Stimulated activated CD4-positive, alpha-beta T cell treated with anti-CD3 and anti-CD28 coated beads, Interleukin-12 subunit alpha, Interleukin-12 subunit beta, amount 100 ng/mL, for 4 hours (primary cell): ENCODE measurements at regions not wholly inside any gene's neighbourhood (a gene's known extent, or its start where the extent isn't known, plus 50 kb on each side); places are given as distances from the start of the nearest gene placed in this dataset.

Experiments
- DNase-seq: peaks from one replicate; pipeline ENCODE4 v3.0.0-alpha.2; 2020

DNA sequence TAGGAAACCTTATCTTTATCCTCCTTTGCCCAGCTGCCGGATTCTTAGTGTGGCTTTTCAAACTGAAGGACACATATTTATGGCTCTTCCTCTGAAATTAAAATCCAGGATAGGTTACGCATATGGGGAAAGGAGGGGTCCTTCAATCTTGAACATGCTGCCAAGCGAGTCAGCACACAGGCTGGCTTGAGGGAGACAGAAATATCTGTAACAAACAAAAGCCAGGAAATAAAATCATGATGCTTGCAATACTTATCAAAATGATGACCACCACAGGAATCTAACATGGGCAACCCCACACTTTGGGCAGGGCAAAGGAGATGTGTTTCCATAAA lies 196.4 kb upstream of the LDB2 start:
- DNase-seq, result no peak

DNA sequence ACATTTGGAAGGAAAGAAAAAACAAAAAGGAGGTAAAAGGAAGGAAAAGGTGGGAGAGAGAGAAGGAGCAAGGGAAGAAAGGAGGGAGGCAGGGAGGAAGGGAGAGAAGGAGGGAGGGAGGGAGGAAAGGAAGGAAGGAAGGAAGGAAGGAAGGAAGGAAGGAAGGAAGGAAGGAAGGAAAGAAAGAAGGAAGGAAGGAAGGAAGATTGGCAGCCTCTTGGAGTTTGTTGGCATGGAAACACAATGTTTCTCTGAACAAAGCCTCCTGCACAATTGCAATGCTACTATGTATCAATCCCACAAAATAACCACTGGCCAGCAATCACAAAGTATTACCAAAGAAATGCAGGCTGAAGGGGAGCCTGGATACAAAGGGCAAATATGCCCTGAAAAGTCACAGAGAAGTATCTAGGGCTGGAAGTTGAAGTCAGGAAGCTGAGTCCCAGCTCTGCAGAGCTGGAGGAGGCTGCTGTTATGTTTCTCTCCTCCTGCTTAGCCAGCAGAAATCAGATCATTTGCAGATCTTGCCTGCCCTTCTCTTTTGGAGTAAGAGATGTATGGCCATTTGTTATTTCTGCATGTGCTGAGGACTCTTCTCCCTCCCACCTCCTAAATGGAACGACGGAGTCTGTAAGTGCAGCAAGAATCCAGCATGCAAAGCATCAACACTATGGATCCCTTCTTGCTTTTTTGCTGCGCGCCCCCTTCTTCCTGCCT lies 195.9 kb upstream of the LDB2 start:
- DNase-seq, result no peak

DNA sequence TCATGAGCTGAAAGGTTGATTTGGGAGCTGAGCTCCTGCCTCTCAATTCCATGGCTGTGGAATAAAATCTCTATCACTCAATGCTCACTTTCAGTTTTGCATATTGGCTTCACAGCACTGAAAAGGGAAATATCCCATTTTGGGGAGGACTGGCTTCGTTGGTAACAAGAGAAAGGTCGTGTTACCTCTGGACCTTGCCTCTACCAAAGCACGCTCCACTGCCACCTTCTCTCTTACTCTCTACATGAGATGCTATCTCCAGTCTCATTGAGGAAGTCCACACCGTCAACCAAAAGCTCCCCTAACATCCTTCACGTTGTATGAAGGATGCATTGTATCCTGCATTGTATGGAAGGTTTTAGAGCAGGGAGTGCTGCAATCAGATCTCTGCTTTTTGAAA lies 195.0 kb upstream of the LDB2 start:
- DNase-seq, result no peak

DNA sequence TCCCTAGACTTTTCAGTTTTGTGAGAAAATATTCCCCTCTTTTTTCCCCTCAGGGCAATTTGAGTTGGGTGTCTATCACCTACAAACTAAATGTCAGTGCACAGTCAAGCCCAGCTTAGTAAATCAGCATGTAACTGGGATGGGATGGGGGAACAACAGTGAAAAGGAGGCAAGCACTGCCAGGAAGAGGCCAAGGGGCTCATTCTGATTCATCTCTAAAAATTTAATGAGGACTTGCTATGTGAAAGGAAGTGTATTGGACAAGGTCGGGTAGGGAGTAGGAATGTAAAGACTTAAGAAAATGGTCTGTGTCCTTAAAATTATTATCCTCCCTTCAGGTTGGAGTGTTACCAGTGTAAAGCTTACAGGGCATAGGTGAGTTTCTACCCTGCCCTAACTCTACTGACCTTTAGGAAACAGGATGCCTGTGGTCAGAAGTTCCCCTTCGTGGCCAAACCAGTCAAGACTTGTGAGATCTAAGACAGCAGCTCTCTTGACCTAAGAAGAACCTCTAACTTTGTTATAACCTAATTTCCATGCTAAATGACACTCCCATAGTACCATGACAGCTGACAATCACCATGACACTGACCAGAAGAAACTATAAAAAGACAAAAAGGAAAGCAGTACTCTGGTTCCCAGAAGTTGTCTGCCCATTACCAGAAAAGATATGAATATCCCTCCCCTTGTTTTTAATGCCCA lies 194.4 kb upstream of the LDB2 start:
- DNase-seq, result no peak

DNA sequence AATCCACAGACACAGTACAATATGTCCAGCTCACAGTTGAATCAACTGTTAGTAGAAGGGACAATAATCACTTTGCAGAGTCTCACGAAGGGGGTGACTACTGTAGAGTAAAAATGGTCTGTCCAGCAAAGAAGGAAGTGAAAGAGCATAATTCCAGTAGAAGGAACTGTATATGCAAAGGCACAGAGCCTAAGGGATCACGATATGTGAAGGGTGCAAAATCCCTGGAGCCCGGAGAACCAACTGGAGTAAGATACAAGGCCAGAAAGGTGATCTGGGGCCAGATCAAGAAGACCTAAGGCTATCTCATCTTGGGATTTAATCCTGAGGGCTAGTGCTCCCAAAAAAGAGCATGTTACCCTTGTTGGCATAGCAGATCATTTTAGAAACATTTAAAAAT lies 192.7 kb upstream of the LDB2 start:
- DNase-seq, result no peak

DNA sequence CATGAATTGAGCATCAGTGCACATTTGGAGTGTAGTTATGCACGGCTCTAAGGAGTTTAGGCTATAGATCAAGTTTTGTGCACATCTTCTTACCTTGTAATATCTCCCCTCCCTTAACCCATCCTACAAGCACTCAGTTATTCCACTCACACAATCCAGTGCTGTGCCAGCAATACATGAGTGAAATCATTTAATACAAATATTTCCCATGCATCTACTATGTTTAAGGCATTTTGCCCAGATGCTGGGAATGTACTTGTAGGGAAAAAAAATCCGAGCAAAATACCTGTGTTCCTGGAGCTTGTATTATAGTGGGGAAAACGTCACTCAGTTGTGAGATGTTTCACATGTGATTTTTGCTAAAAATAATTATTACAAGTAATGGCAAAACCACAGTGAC lies 191.6 kb upstream of the LDB2 start:
- DNase-seq, result no peak

DNA sequence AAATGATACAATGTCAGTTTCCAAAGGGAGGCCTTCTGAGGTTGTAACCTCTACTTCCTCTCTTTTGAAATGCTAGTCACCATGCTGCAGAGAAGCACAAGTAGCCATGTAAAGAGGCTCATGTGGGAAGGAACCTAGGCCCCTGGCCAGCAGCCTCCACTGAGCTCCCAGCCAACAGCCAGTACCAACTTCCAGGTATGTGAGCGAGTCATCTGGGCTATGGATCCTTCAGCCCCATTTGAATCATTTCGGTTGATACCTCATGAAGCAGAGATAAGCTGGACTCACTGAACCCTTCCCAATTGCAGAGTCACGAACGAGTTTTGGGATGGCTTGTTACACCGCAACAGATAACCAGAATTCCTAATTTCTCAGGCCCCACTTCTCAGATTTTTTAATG lies 187.0 kb upstream of the LDB2 start:
- DNase-seq, result no peak

DNA sequence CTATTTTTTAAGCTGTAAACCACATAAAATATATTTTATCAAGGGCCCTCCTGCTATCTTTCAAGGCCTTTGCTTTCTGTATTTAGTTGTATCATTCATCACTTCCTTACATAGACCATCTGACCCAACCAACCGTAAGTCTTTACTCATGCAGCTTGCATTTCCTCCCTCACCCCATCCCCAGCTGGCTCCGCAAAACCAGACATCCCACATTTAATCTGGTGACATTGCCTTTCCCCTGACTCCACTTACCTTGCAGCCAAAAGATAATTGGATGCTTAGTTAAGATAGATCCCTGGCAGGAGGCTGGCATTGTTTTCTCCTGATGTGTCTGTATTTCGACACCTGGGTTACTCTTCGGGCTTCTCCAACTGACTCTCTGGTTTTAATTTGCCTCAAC lies 183.7 kb upstream of the LDB2 start:
- no peak for DNase-seq

DNA sequence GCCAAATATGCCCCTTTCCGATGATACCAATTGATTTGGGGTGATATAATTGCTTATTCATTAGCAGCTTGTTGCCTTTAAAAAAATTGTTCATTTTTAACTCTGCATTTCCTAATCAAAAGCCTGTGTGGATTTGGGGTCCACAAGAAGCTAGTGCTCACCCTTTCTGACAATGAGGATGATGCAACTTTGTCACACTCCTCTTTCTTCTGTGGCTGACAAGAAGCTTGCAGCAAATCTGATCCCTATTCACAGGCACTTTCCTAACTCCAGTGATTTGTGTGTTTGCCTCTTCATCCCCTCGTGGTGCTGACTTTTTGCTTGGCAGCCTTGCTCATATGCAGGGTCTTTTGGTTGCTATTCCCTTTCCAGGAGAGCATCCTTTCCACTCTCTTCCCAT lies 182.7 kb upstream of the LDB2 start:
- DNase-seq, result no peak

DNA sequence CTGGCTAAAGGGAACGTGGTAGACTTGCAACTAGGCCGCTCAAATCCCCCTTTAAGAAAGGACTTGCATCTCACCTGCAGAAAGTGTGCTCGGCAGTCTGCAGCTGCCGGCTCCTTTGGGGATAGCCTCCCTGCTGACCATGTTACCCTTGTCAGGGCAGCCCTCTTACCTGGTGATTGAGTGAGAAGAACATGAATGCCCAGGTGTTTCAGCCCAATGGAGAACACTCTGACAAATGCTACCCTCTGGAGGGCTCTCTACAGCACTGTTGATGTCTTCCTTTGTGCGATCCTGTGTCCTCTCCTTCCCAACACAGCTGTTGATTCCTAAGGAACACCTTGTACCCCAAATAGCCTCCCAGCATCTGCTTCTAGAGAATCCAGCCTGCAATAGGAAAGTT lies 178.7 kb upstream of the LDB2 start:
- no peak for DNase-seq

DNA sequence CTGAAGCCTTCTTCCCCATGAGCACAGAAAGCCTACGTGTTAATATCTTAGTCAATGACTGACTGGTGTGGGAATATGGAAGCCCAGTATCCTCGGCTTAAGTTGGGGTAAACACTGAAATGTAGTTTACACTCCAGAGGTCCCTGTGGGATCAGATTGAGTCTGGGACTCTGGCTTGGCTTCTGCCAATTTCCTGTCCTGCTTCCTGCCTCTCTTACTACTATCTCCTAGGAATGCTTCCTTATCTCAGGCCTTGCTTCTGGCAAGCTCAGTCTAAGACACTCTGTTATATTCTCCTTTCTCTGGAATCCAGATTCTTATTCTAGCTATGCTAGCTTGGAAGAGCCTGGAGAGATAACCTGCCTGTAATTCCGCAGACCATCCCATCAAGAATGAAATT lies 174.0 kb upstream of the LDB2 start:
- no peak for DNase-seq

DNA sequence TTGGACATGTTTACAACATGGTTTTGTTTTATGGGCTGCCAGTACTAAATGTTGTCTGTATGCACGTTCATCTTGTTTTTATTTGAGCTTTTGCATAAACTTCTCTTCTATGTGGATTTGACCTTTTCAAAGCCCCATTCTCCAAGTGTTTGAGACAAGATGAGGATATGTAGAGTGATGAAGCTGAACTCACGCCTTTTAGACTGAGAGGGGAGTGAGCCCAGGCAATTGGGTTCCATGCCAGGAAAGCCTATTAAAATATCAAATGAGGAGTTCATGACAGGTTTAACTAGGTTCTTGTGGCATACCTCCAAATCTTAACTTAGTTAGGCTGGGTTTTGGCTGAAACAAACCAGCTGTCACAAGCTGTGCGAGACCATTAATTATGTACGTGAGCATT lies 170.4 kb upstream of the LDB2 start:
- DNase-seq, result no peak

DNA sequence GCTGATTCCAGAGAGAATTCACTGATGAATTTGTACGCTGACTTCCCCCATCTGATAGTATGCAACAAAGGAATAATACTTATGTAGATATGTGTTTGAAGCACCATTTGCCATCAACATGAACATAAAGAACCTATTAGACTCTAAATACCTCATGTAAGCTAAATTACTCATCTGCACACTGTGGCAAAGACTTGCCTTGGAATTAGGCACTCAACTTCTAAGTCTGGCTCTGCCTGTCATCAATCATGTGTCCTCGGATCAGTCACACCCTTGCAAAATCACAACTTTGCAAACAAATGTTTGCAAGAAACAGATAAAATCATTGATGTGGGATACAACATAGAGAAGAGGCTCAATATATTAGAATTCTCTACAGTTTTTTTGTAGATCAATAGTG lies 169.9 kb upstream of the LDB2 start:
- no peak for DNase-seq

DNA sequence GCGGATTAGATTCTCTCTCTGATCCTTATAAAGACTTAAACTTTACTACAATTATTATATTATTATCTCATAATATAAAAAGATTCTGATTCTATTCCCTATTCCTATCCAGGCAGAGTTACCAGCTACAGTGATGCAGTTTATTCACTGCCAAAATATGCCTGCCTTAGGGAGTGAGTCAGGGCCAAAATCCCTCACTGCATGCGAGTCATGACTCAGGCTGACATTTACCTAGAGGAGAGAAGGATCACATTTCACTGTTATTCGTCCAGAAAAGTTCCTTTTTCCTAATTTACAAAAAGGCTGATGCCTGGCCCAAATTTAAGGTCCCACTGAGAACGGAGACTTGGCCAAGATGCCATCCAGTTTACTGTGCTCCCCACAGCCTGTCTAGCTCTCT lies 168.5 kb upstream of the LDB2 start:
- no peak for DNase-seq

DNA sequence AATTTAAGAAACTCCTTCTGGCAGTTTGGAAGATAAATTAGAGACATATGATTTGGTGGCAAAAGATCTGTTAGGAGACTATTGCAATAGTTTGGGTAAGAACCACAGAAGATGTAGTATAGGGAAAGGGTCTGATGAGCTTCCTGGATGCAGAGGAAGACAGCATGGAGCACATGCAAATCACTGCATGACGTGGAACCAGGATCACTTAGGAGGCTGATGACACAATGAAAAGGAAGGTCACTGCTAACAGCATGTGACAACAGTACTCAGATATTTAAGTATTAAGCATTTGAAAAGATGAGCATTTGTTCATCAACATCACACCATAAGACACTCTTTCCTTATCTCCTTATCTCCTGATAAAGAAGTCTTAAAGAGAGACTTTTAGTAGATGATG lies 167.8 kb upstream of the LDB2 start:
- no peak for DNase-seq

DNA sequence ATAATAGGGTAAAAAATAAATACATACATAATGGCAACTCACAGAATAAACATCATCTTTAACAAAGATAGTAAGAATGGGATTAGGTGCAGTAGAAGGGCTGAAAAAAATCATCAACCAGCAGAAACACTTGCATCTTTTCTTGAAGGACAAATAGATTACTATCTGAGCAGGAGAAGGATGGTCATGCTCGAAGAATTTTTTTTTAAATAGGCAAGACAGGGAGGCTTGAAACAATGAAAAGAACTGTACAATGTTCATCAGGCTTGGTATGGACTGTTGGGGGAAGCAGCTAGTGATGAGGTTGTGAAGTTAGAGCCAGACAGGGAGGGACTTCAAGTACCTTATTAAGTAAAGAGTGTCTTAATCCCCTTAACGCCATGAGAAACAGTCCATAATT lies 167.4 kb upstream of the LDB2 start:
- no peak for DNase-seq

DNA sequence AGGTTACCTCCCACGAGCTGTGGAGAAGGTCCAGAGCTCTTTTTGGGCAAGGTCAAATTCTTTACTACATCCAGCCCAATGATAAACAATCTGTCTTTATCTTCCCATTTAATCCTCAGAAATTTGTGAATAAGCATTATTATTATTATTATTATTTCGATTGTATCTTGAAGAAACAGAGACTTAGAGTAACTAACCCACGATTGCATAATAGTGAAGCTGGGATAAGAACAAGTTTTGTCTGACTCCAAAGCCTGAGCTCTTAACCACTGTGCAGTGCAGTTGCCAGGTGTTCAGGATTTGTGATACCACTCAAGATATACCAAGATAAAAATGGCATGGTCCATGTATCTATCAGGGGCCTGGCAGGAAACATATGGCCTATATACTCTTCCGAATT lies 166.5 kb upstream of the LDB2 start:
- DNase-seq, result no peak

DNA sequence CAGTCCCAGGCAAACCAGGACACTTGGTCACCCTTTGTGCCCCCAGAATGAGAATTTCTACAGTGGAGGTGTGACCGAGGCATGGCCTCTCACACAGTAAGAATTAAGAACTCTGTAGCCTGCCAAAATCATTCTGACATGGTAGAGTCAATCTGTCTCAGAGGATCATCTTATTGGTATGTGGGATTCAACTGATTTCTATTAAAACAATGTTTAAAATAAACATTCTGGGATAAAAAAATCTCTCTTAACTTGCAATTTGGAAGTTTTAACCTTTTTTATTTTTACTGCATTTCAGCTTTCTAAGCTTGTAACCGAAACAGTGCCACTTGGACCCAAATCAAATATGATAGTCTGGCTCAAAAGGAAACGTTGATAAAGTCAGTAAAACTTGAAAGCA lies 165.4 kb upstream of the LDB2 start:
- DNase-seq, result no peak

DNA sequence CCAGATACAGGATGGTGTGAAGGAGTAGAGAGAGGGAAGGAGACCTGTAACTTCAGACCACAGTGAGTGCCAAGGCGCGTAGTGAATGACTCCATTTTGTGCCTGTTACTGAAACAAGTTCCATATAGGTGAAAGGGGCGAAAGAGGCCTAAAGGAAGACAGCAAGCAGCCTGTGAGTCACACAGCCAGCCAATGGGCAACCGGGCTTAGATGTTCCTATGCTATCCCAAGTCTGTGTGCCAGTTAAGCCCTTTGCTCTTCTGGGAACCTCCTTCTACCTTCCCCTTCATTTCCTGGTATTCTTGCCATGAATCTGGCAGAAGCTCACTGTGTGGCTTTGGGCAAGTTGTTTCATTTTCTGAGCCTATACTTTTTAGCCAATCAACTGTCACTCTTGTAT lies 161.8 kb upstream of the LDB2 start:
- DNase-seq, result no peak

DNA sequence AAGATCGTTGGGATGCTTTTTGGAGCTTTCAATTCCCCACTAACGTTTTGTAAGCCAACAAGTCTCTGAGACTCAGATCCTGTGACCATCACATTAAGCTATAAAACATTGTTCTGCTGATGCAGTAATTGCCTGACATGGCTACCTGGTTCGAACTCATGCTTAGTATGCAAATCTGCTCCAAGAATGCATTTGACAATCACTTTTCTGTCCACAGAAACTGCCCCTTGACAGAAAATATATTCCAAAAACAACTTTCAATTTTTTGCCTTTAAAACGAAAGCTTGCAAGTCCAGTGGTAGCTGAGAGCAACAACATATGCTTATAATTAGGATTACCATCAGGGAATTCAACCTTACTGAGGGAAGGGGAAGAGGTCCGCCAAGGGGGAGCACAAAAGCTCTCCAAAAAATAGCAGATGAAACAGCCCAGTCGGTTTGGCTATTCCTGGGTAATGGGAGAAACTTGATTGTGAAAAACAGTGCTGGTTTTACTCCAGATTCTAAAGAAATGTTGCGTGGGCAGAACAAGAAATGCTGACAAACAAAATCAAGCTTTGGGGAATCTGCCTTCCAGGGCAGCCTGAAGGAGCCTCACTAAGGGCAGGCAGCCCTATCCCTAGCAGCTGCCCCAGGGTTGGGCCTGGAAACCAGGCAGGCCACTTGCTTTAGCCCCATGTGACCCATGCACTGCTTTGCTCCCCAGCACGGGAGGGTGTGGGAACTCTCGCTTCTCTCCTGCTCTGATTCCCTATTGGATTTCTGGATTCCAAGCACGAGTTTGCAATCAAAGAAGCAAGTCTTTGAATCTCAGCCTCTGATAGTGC lies 160.7 kb upstream of the LDB2 start:
- no peak for DNase-seq

DNA sequence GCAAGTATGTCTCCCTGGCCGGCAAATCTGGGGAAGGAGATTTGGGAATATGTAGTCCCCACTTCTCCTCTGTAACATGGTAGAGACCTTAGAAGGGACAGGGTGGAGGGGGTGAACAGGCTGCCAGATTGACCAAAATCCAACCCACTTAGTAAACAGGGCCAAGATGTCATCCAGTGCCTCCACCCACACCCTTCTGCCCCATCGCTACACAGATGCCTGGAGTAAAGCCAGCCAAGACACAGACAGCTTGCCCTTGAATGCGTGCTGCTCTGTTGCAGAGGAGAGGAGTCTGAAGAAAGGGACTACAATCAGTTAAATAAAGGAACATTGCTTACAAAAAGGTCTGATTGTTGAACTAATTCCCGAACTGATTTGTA lies 160.1 kb upstream of the LDB2 start:
- no peak for DNase-seq

DNA sequence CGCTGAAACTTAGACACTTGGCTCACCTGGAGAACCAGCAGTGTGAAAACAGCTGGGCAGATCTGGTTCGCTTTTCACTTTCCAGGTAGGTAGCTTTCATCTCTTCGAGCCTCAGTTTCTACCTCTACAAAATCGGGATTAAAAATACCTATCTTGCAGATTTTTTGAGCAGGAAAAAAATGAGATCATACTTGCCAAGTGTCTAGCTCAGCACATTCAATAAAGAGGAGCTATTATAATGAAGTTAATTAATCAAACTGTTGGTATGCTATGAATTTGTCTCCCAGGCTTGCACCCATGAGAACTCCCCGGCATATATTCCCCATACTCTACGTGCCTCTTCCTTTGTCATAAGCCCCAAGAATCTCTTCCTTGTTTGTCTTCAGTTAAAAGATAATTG lies 158.6 kb upstream of the LDB2 start:
- no peak for DNase-seq

DNA sequence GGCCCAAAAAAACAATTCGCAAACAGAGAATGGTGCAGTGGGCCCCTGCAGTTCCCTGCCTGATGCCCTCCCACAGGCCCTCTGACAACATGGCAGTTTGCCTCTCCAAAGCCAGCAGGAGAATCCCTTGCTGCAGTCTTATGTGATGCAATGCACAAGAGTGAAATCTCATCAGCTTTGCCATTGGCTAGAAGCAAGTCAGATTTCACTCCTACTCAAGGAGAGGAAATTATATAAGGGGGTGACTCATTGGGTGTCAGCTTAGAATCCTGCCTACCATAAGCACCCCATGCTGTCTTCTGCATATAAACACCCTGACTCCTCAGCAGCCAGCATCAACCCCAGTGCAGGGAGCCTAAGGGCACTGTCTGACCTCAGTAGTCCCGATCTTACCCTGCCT lies 157.3 kb upstream of the LDB2 start:
- DNase-seq, result no peak

DNA sequence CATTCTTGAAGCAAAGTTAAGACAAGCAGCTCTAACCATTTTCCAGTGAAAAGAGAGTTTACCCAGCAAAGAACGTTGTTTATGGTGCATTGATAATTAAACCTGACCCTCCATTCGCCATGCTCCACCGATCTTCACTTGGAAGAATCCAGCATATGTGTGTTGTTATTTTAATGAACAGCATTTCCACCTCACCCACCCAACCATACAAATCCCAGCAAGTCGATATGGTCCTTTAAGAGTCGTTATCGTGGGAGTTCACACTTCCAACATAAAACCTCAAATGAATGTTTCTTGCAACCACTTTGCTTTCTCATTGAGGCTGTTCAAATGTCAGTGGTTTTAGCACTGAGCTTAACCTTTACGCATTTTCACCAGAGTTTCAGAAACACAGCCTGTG lies 147.4 kb upstream of the LDB2 start:
- no peak for DNase-seq
